Spleen (tissue), 7 donors: ENCODE measurements at regions not wholly inside any gene's neighbourhood (a gene's known extent, or its start where the extent isn't known, plus 50 kb on each side); places are given as distances from the start of the nearest gene placed in this dataset.

Experiments
- CTCF ChIP-seq, 11 experiments: fragments of 200-600 bp in 7 of 11; fragments of 450-650 bp in 4 of 11; sonication (generic) in 4 of 11; IDR thresholded peaks in 8 of 11; conservative IDR thresholded peaks in 3 of 11; 1 replicate in 7 of 11; 2 replicates in 4 of 11; pipeline versions ENCODE4 v1.4.0 to v1.8.0; 2016 to 2021; ENCODE audit warnings: antibody characterized with exemption in 11 of 11, inconsistent platforms in 4 of 11, mild to moderate bottlenecking in 1 of 11
- POLR2AphosphoS5 ChIP-seq, 3 donors: sonication (generic); formaldehyde crosslinking; IDR thresholded peaks; one replicate each; pipeline ENCODE4 v1.5.1; 2017; ENCODE audit warnings: antibody characterized with exemption in 3 of 3
- donor health status: DM: no; HTN: no; CAD: no; lungs with moderate emphysema.
- donor health status: DM: no; HTN: no; CAD: no.
- donor health status: DM: no; HTN: no; CAD: no.

DNA sequence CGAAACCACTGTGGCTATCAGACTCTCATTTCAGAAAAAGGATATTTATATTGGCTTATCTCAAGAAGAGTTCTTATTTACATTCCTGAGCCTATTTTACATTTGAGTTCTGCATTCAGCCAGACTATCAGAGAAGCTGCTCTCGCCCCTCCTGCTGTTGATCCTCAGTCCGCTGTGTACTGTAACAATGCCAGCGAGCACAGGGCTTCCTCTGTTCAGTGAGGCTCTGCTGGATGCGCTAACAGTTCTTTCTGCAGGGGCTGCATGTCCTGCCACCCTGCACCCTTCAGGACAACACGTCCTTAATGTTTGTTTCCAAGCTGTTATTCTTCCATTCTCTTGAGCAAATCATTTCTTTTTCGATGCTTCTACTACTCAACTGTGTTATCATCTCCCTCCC is 463.7 kb upstream of the SGCG start:
- TF ChIP-seq CTCF (IDR thresholded peaks at IDR 0.05 in 8 of 11, conservative IDR thresholded peaks at IDR 0.05 in 3 of 11) (no peak), POLR2AphosphoS5 (IDR thresholded peaks at IDR 0.05) (no peak)
